ENCODE measurements at regions not wholly inside any gene's neighbourhood (a gene's known extent, or its start where the extent isn't known, plus 50 kb on each side); places are given as distances from the start of the nearest gene placed in this dataset.

DNA sequence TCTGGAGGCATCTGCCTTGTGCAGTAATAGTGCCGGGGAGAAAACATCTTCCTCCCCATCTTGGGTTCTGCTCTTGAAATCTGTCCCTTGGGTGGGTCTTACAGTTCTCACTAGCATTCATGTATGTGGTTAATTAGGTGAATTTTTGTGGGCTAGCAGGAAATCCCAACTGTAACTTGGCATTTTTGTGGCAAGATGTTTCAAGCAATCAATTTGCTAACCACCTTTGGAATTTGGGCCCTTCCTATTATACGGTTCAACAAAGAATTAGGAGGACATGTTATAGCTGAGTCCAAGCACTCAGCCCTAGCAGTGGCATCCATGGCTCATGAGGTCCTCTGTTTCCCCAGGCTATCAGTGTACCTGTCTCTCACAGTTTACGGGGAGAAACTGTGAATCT, 89.1 kb upstream of the MTNR1B start:
- H3K79me2 ChIP-seq (ENCODE audit: low read depth): no peaks in the 10 kb centered on the region
- H3K36me3 ChIP-seq: no peaks in the 10 kb centered on the region
- no peak overlapping the region for H3K4me3 ChIP-seq
- no peak overlapping the region for H3K9ac ChIP-seq
- no peaks in the 10 kb centered on the region for H3F3A ChIP-seq (ENCODE audit: low read depth)
- Mint-ChIP-seq H3K27ac (no peak overlapping the region), H3K4me1 (no peaks in the 10 kb centered on the region), H3K9me3 (no peaks in the 10 kb centered on the region), H3K4me3 (no peak overlapping the region), H3K36me3 (peaks cover 21% of the 10 kb centered on the region), H3K27me3 (ENCODE audit: insufficient read depth, low read depth) (peaks cover 2% of the 10 kb centered on the region)
- H3K9me3 ChIP-seq (ENCODE audit: low read depth): no peaks in the 10 kb centered on the region
- no peak overlapping the region for H3K27ac ChIP-seq
- H4K20me1 ChIP-seq (ENCODE audit: low read depth): no peaks in the 10 kb centered on the region
- H2AFZ ChIP-seq (replicated peaks): no peak overlapping the region
- TF ChIP-seq EZH2 (IDR thresholded peaks at IDR 0.05) (no peak), EZH2phosphoT487 (IDR thresholded peaks at IDR 0.05) (no peak)
- TF ChIP-seq, protein P1, sequence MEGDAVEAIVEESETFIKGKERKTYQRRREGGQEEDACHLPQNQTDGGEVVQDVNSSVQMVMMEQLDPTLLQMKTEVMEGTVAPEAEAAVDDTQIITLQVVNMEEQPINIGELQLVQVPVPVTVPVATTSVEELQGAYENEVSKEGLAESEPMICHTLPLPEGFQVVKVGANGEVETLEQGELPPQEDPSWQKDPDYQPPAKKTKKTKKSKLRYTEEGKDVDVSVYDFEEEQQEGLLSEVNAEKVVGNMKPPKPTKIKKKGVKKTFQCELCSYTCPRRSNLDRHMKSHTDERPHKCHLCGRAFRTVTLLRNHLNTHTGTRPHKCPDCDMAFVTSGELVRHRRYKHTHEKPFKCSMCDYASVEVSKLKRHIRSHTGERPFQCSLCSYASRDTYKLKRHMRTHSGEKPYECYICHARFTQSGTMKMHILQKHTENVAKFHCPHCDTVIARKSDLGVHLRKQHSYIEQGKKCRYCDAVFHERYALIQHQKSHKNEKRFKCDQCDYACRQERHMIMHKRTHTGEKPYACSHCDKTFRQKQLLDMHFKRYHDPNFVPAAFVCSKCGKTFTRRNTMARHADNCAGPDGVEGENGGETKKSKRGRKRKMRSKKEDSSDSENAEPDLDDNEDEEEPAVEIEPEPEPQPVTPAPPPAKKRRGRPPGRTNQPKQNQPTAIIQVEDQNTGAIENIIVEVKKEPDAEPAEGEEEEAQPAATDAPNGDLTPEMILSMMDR (IDR thresholded peaks at IDR 0.05): no peak
- no peaks in the 10 kb centered on the region for H3K4me1 ChIP-seq
- no peak for DNase-seq (ENCODE audit: low spot score)
- no peaks in the 10 kb centered on the region for H3K27me3 ChIP-seq
- no peak overlapping the region for H3K4me2 ChIP-seq

DNA sequence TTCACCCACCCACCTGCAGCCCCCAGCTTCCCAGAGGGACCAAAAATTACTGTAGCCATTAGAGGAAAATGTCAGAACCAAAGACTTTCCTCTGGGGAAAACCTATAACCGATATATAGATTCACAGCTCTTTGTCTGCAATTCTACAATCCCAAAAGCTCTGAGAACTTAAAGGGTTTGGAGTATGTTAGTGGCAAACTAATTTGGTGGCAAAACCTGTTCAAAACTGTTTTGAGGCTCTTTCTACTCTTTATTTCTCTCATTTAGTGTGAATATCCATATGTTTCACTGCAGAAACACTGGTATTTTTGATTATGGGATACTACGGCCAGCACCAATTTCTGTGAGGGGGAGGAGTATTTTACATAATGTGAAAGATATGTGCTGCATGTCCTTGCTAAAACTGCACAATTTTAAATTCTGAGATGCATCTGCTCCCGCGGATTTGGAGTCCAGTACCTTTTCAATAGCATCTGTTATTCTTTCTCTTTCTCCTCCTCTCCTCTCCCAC, 87.5 kb upstream of the MTNR1B start:
- no peaks in the 10 kb centered on the region for H3K9me3 ChIP-seq (ENCODE audit: low read depth)
- no peaks in the 10 kb centered on the region for H3K36me3 ChIP-seq
- no peaks in the 10 kb centered on the region for H3K4me1 ChIP-seq
- no peaks in the 10 kb centered on the region for H3K79me2 ChIP-seq (ENCODE audit: low read depth)
- H3K27ac ChIP-seq: no peak overlapping the region
- Mint-ChIP-seq H3K27ac (no peak overlapping the region), H3K36me3 (peaks cover 21% of the 10 kb centered on the region), H3K4me3 (no peak overlapping the region), H3K4me1 (no peaks in the 10 kb centered on the region), H3K9me3 (no peaks in the 10 kb centered on the region), H3K27me3 (ENCODE audit: insufficient read depth, low read depth) (peaks cover 2% of the 10 kb centered on the region)
- no peak for TF ChIP-seq EZH2 (IDR thresholded peaks at IDR 0.05)
- TF ChIP-seq, protein P1 (IDR thresholded peaks at IDR 0.05): no peak
- no peak for TF ChIP-seq EZH2phosphoT487 (IDR thresholded peaks at IDR 0.05)
- H3K4me2 ChIP-seq: no peak overlapping the region
- H3K27me3 ChIP-seq: no peaks in the 10 kb centered on the region
- H3K4me3 ChIP-seq: no peak overlapping the region
- no peaks in the 10 kb centered on the region for H4K20me1 ChIP-seq (ENCODE audit: low read depth)
- no peak for DNase-seq (ENCODE audit: low spot score)
- H2AFZ ChIP-seq (replicated peaks): no peak overlapping the region
- H3F3A ChIP-seq (ENCODE audit: low read depth): no peaks in the 10 kb centered on the region
- H3K9ac ChIP-seq: no peak overlapping the region

DNA sequence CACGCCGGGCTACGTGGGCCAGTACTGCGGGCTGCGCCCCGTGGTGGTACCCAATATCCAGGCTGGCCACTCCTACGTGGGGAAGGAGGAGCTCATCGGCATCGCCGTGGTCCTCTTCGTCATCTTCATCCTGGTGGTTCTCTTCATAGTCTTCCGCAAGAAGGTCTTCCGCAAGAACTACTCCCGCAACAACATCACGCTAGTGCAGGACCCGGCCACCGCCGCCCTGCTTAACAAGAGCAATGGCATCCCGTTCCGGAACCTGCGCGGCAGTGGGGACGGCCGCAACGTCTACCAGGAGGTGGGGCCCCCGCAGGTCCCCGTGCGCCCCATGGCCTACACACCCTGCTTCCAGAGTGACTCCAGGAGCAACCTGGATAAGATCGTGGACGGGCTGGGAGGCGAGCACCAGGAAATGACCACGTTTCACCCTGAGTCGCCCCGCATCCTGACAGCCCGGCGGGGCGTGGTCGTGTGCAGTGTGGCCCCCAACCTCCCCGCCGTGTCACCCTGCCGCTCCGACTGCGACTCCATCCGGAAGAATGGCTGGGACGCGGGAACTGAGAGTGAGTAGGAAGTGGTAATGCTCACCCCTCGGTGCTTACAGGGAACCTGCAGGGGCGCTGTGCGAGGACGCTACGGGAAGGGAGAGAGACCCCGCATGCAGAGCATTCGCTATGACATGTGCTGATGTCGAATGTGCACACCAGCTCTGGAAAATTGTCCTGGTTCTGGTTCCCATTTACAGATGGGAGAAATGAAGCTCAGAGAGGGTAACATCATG, 86.4 kb upstream of the MTNR1B start:
- no peaks in the 10 kb centered on the region for H3K4me1 ChIP-seq
- Mint-ChIP-seq H3K4me3 (no peak overlapping the region), H3K9me3 (no peaks in the 10 kb centered on the region), H3K4me1 (no peaks in the 10 kb centered on the region), H3K27ac (no peak overlapping the region), H3K36me3 (peaks cover 21% of the 10 kb centered on the region), H3K27me3 (ENCODE audit: insufficient read depth, low read depth) (peaks cover 2% of the 10 kb centered on the region)
- H3K27me3 ChIP-seq: no peaks in the 10 kb centered on the region
- no peaks in the 10 kb centered on the region for H4K20me1 ChIP-seq (ENCODE audit: low read depth)
- no peaks in the 10 kb centered on the region for H3K9me3 ChIP-seq (ENCODE audit: low read depth)
- no peak overlapping the region for H3K4me3 ChIP-seq
- H3F3A ChIP-seq (ENCODE audit: low read depth): no peaks in the 10 kb centered on the region
- H2AFZ ChIP-seq (replicated peaks): no peak overlapping the region
- H3K36me3 ChIP-seq: no peaks in the 10 kb centered on the region
- H3K4me2 ChIP-seq: no peak overlapping the region
- TF ChIP-seq EZH2phosphoT487 (IDR thresholded peaks at IDR 0.05) (no peak), EZH2 (IDR thresholded peaks at IDR 0.05) (no peak)
- TF ChIP-seq, protein P1 (IDR thresholded peaks at IDR 0.05): no peak
- no peak for DNase-seq (ENCODE audit: low spot score)
- H3K27ac ChIP-seq: no peak overlapping the region
- no peaks in the 10 kb centered on the region for H3K79me2 ChIP-seq (ENCODE audit: low read depth)
- no peak overlapping the region for H3K9ac ChIP-seq
